ENCODE measurements at regions not wholly inside any gene's neighbourhood (a gene's known extent, or its start where the extent isn't known, plus 50 kb on each side); places are given as distances from the start of the nearest gene placed in this dataset.

DNA sequence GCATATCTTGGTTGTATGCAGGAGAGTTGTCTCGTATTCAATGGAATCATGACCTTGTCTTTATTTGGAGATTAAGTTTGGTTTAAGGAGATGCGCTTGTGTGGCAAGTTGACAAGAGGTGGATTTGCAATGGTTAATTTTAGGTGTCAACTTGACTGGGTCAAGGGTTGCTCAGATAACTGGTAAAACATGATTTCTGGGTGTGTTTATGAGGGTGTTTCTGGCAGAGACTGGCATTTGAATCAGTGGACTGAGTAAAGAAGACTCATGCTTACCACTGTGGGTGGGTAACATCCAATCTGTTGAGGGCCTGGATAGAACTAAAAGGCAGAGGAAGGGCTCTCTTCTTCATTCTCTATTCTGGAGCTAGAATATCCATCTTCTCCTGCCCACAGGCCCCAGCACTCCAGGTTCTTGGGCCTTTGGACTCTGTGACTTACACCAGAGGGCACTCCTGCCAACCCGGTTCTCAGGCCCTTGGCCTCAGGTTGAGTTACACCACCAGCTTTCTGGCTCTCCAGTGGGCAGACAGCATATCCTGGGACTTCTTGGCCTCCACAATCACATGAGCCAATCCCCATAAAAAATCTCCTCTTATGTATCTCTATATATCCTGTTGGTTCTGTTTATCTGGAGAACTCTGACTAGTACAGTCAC, 141.5 kb upstream of the ARID2 start:
- TF ChIP-seq PTBP1 (IDR thresholded peaks at IDR 0.05; ENCODE audit: low read depth, low read length) (no peak), FOSL1 (tag; conservative IDR thresholded peaks at IDR 0.05) (no peak), CCNT2 (IDR thresholded peaks at IDR 0.05; ENCODE audit: borderline replicate concordance, extremely low read depth, insufficient read length, low read depth, low read length) (no peak), HEY1 (CRISPR knock-in tag; IDR thresholded peaks at IDR 0.05; ENCODE audit: borderline replicate concordance) (no peak), TAL1 (IDR thresholded peaks at IDR 0.05) (no peak), PRDM10 (IDR thresholded peaks at IDR 0.05; ENCODE audit: partially characterized antibody) (no peak), CREBBP (IDR thresholded peaks at IDR 0.05; ENCODE audit: low read depth, low read length) (no peak), POLR3G (IDR thresholded peaks at IDR 0.05; ENCODE audit: extremely low read depth, insufficient read length, insufficient replicate concordance) (no peak), ZNF124 (CRISPR knock-in tag; IDR thresholded peaks at IDR 0.05) (no peak), NCOA2 (IDR thresholded peaks at IDR 0.05; ENCODE audit: partially characterized antibody in 2 of 2) (no peak), RNF2 (IDR thresholded peaks at IDR 0.05) (no peak), ZNF354B (CRISPR knock-in tag; IDR thresholded peaks at IDR 0.05) (no peak), ZSCAN32 (CRISPR knock-in tag; IDR thresholded peaks at IDR 0.05) (no peak), HSF4 (CRISPR knock-in tag; IDR thresholded peaks at IDR 0.05; ENCODE audit: borderline replicate concordance) (no peak), MAZ (CRISPR knock-in tag; conservative IDR thresholded peaks at IDR 0.05 in 1 of 2, IDR thresholded peaks at IDR 0.05 in 1 of 2) (no peak), GABPB2 (CRISPR knock-in tag; conservative IDR thresholded peaks at IDR 0.05) (no peak), SAFB (IDR thresholded peaks at IDR 0.05; ENCODE audit: borderline replicate concordance, low read depth, low read length) (no peak), RCOR1 (IDR thresholded peaks at IDR 0.05; ENCODE audit: borderline replicate concordance in 1 of 2, low read depth in 2 of 2, low read length in 2 of 2) (no peak), MAX (CRISPR knock-in tag; IDR thresholded peaks at IDR 0.05) (no peak)
- FAIRE-seq (no peak), ATAC-seq (no peak), DNase-seq (ENCODE audit: extremely low read depth in 1 of 4, low spot score in 3 of 4) (no peak)
- Histone ChIP-seq H3K9me1 (ENCODE audit: control insufficient read depth, insufficient read depth, low read length) (no peaks in the 10 kb centered on the region), H3K9ac (ENCODE audit: insufficient read depth in 1 of 2, low read depth in 2 of 2, low read length in 2 of 2) (no peak overlapping the region), H3K27ac (ENCODE audit: extremely low read depth, low read depth, low read length) (no peak overlapping the region), H3K9me3 (replicated peaks; ENCODE audit: control insufficient read depth, insufficient read depth, low read depth, low read length) (no peaks in the 10 kb centered on the region), H3K27me3 (ENCODE audit: control insufficient read depth in 2 of 2, insufficient read depth in 2 of 2, low read length in 2 of 2) (peaks cover 4 to 14% of the 10 kb centered on the region in 2 experiments; a peak in 4 of 5 replicates), H3K79me2 (ENCODE audit: control insufficient read depth, insufficient read depth, low read length) (no peaks in the 10 kb centered on the region), H3K36me3 (ENCODE audit: control insufficient read depth, insufficient read depth, low read length) (no peaks in the 10 kb centered on the region), H3K4me2 (ENCODE audit: insufficient read depth, low read length) (no peak overlapping the region), H3K4me1 (replicated peaks in 1 of 2; ENCODE audit: control insufficient read depth in 2 of 2, insufficient read depth in 2 of 2, low read length in 2 of 2) (no peaks in the 10 kb centered on the region), H4K20me1 (replicated peaks; ENCODE audit: control insufficient read depth, insufficient read depth, low read length) (no peaks in the 10 kb centered on the region; the same call in 1 of the 2 replicates), H2AFZ (ENCODE audit: low read depth, low read length) (no peak overlapping the region), H3K4me3 (no peak overlapping the region)
- in situ Hi-C loops (cut with MboI), result no loop called here
- 0% methylated on average over 3 of the region's 3 CpGs for WGBS (ENCODE audit: insufficient coverage, low coverage, missing lambda C conversion rate)
- intact Hi-C loops (cut with micrococcal nuclease), result no loop called here
- ChIA-PET CTCF (ENCODE audit: low intra/inter-chr PET ratio) (interaction anchor here (0.6 kb wide), 1 partner anchor 413 kb away, joined by 4 read pairs; no protein-coding TSS in a partner anchor), POLR2A (interaction anchor here (0.6 kb wide), 1 partner anchor 1733 kb away, joined by 4 read pairs; no protein-coding TSS in a partner anchor)
- BruUV-seq (replicated peaks), result no TSS peak

Data from K562 (cell line).